Liver (tissue), 8 donors: ENCODE measurements at regions not wholly inside any gene's neighbourhood (a gene's known extent, or its start where the extent isn't known, plus 50 kb on each side); places are given as distances from the start of the nearest gene placed in this dataset.

Experiments used
- DNase-seq: peaks from one replicate; pipeline ENCODE4 v3.0.0-alpha.2; 2017; ENCODE audit warnings: low spot score
- H3K27ac ChIP-seq, 2 donors: one replicate each; pipeline ENCODE4 v1.7.0; 2013; ENCODE audit warnings: inconsistent platforms in 2 of 2, low read length in 2 of 2, control low read depth in 1 of 2, low read depth in 1 of 2, mild to moderate bottlenecking in 1 of 2
- H3K27me3 ChIP-seq, 4 donors: one replicate each; pipeline versions ENCODE4 v1.6.1 to v1.7.0; 2013; ENCODE audit warnings: low read length in 3 of 4, inconsistent platforms in 1 of 4, mild to moderate bottlenecking in 1 of 4, moderate library complexity in 1 of 4; ENCODE audit not compliant: control insufficient read depth in 4 of 4, insufficient read depth in 4 of 4
- H3K36me3 ChIP-seq, 4 donors: one replicate each; pipeline versions ENCODE4 v1.6.1 to v1.7.0; 2013; ENCODE audit warnings: low read length in 3 of 4, mild to moderate bottlenecking in 3 of 4, low read depth in 1 of 4, moderate library complexity in 1 of 4; ENCODE audit not compliant: control insufficient read depth in 4 of 4, insufficient read depth in 3 of 4
- H3K4me1 ChIP-seq, 4 donors: one replicate each; pipeline versions ENCODE4 v1.6.1 to v1.7.0; 2013; ENCODE audit warnings: low read length in 3 of 4, mild to moderate bottlenecking in 3 of 4, moderate library complexity in 1 of 4; ENCODE audit not compliant: control insufficient read depth in 4 of 4, insufficient read depth in 4 of 4
- H3K4me3 ChIP-seq, 3 donors: one replicate each; pipeline versions ENCODE4 v1.6.1 to v1.7.0; 2013; ENCODE audit warnings: low read length in 3 of 3, control low read depth in 1 of 3, low read depth in 1 of 3, mild to moderate bottlenecking in 1 of 3
- H3K9ac ChIP-seq, 2 donors: one replicate each; pipeline ENCODE4 v1.7.0; 2013; ENCODE audit warnings: low read length in 2 of 2, mild to moderate bottlenecking in 2 of 2, moderate library complexity in 2 of 2, control low read depth in 1 of 2, low read depth in 1 of 2
- H3K9me3 ChIP-seq, 4 donors: one replicate each; pipeline versions ENCODE4 v1.6.1 to v1.7.0; 2013; ENCODE audit warnings: low read length in 3 of 4; ENCODE audit not compliant: control insufficient read depth in 4 of 4
- ATF3 ChIP-seq: IDR thresholded peaks from 2 replicates; pipeline ENCODE4 v1.6.1; 2016; ENCODE audit warnings: antibody characterized with exemption
- EGR1 ChIP-seq, 2 donors: IDR thresholded peaks; 2 replicates each; pipeline ENCODE4 v1.6.1; 2016 to 2018; ENCODE audit warnings: antibody characterized with exemption in 2 of 2, low read depth in 2 of 2
- FOXA1 ChIP-seq: IDR thresholded peaks from 2 replicates; pipeline ENCODE4 v1.6.1; 2016; ENCODE audit warnings: antibody characterized with exemption
- FOXA2 ChIP-seq: IDR thresholded peaks from 2 replicates; pipeline ENCODE4 v1.6.1; 2016; ENCODE audit warnings: antibody characterized with exemption
- GABPA ChIP-seq, 2 donors: IDR thresholded peaks in 1 of 2; conservative IDR thresholded peaks in 1 of 2; 2 replicates each; pipeline ENCODE4 v1.6.1; 2016; ENCODE audit warnings: antibody characterized with exemption in 2 of 2, mild to moderate bottlenecking in 1 of 2, moderate library complexity in 1 of 2
- HNF4A ChIP-seq, 2 donors: conservative IDR thresholded peaks; 2 replicates each; pipeline ENCODE4 v1.6.1; 2016; ENCODE audit warnings: antibody characterized with exemption in 2 of 2, mild to moderate bottlenecking in 2 of 2
- HNF4G ChIP-seq: IDR thresholded peaks from 2 replicates; pipeline ENCODE4 v1.6.1; 2016; ENCODE audit warnings: antibody characterized with exemption
- JUND ChIP-seq, 2 donors: IDR thresholded peaks; 2 replicates each; pipeline ENCODE4 v1.6.1; 2016; ENCODE audit warnings: antibody characterized with exemption in 2 of 2
- NR2F2 ChIP-seq: IDR thresholded peaks from 2 replicates; pipeline ENCODE4 v1.6.1; 2016; ENCODE audit warnings: antibody characterized with exemption
- RAD21 ChIP-seq, 2 donors: IDR thresholded peaks; 2 replicates each; pipeline ENCODE4 v1.6.1; 2016; ENCODE audit warnings: antibody characterized with exemption in 2 of 2, mild to moderate bottlenecking in 2 of 2
- REST ChIP-seq: IDR thresholded peaks from 2 replicates; pipeline ENCODE4 v1.6.1; 2016; ENCODE audit warnings: antibody characterized with exemption, mild to moderate bottlenecking
- RXRA ChIP-seq, 2 donors: IDR thresholded peaks; 2 replicates each; pipeline ENCODE4 v1.6.1; 2017 to 2018; ENCODE audit warnings: antibody characterized with exemption in 2 of 2, mild to moderate bottlenecking in 1 of 2
- SP1 ChIP-seq: IDR thresholded peaks from 2 replicates; pipeline ENCODE4 v1.6.1; 2018; ENCODE audit warnings: antibody characterized with exemption, mild to moderate bottlenecking
- TAF1 ChIP-seq: conservative IDR thresholded peaks from 2 replicates; pipeline ENCODE4 v1.6.1; 2016; ENCODE audit warnings: antibody characterized with exemption, mild to moderate bottlenecking
- ZBTB33 ChIP-seq: IDR thresholded peaks from 2 replicates; pipeline ENCODE4 v1.6.1; 2016; ENCODE audit warnings: antibody characterized with exemption
- WGBS: extraction: QIAGEN DNeasy Blood & Tissue Kit; methylation state at CpG from one replicate; pipeline ENCODE4 v1.1.7; 2013; 5-methylcytosine and 5-hydroxymethylcytosine counted together
- TF ChIP-seq, protein P1 (sequence below): IDR thresholded peaks from 2 replicates; pipeline ENCODE4 v1.6.1; 2016; ENCODE audit warnings: antibody characterized with exemption
- TF ChIP-seq, protein P2 (sequence below): fragments of 150-350 bp; IDR thresholded peaks from 2 replicates; pipeline ENCODE4 v1.5.1; 2017; ENCODE audit warnings: improper control_type of control experiment, low read depth, low read length; ENCODE audit not compliant: missing input control
- donor health status: healthy.
- donor health status: healthy.
- donor health status: healthy.
- donor health status: healthy.
- donor health status: healthy.

DNA sequence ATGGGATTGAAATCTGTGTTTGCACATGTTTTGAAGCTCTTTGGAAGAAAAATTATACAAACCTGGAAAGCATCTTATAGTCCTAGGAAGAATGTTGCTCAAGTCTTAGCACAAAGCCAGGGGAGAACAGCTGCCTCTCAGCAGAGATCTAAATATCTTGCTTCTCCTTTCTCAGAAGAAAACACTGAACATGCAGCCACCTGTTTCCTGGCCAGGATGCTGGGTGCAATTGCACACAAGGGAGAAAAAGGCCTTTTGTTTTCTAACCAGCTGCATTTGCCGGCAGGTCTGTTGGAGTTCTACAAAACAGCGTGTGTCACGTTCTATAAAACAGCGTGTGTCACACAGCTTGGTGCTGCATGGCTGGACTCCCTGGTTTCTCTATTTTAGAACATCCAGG is 259.6 kb upstream of the PLD5 start:
- no peak for DNase-seq
- Histone ChIP-seq H3K36me3 (no peaks in the 10 kb centered on the region), H3K9ac (no peak overlapping the region), H3K4me3 (no peak overlapping the region), H3K4me1 (no peaks in the 10 kb centered on the region), H3K27ac (no peak overlapping the region), H3K27me3 (no peaks in the 10 kb centered on the region), H3K9me3 (no peaks in the 10 kb centered on the region)
- TF ChIP-seq ZBTB33 (no peak), FOXA1 (no peak), SP1 (no peak)
- TF ChIP-seq, protein P1, sequence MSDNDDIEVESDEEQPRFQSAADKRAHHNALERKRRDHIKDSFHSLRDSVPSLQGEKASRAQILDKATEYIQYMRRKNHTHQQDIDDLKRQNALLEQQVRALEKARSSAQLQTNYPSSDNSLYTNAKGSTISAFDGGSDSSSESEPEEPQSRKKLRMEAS = no peak
- WGBS = 72% methylated on average over 4 of the region's 4 CpGs

DNA sequence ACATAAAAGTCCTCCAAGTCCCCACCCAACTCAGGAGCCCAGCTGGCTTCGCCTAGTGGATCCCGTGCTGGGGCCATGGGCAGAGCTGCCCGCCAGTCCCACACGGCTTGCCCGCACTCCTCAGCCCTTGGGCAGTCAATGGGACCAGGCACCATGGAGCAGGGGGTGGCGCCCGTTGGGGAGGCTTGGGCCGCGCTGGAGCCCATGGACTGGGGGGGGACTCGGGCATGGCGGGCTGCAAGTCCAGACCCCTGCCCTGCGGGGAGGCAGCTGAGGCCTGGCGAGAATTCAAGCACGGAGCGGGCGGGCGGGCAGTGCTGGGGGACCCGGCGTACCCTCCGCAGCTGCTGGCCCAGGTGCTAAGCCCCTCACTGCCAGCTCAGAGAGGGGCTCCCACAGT is 249.8 kb upstream of the PLD5 start:
- no peaks in the 10 kb centered on the region for H3K9me3 ChIP-seq
- no peak for TF ChIP-seq ATF3
- no peak for TF ChIP-seq NR2F2
- TF ChIP-seq RXRA (IDR thresholded peaks at IDR 0.05) = no peak
- TF ChIP-seq REST = no peak
- TF ChIP-seq JUND (IDR thresholded peaks at IDR 0.05) = no peak
- TF ChIP-seq RAD21 (IDR thresholded peaks at IDR 0.05) = no peak
- TF ChIP-seq TAF1 = no peak
- no peak for TF ChIP-seq HNF4A (conservative IDR thresholded peaks at IDR 0.05)
- no peak for TF ChIP-seq SP1
- no peak for TF ChIP-seq HNF4G
- WGBS = 92% methylated on average over 20 of the region's 20 CpGs
- H3K27me3 ChIP-seq = peaks cover 0 to 3% (median 0%) of the 10 kb centered on the region in 4 donors
- no peak overlapping the region for H3K27ac ChIP-seq
- no peaks in the 10 kb centered on the region for H3K4me1 ChIP-seq
- no peak overlapping the region for H3K4me3 ChIP-seq
- no peak overlapping the region for H3K9ac ChIP-seq
- DNase-seq = no peak
- H3K36me3 ChIP-seq = no peaks in the 10 kb centered on the region

GRCh38 chr1:242770366-242770765 is 245.9 kb upstream of the PLD5 start:
- H3K27ac ChIP-seq = no peak overlapping the region
- no peak for DNase-seq
- no peak for TF ChIP-seq FOXA2
- TF ChIP-seq, protein P2, sequence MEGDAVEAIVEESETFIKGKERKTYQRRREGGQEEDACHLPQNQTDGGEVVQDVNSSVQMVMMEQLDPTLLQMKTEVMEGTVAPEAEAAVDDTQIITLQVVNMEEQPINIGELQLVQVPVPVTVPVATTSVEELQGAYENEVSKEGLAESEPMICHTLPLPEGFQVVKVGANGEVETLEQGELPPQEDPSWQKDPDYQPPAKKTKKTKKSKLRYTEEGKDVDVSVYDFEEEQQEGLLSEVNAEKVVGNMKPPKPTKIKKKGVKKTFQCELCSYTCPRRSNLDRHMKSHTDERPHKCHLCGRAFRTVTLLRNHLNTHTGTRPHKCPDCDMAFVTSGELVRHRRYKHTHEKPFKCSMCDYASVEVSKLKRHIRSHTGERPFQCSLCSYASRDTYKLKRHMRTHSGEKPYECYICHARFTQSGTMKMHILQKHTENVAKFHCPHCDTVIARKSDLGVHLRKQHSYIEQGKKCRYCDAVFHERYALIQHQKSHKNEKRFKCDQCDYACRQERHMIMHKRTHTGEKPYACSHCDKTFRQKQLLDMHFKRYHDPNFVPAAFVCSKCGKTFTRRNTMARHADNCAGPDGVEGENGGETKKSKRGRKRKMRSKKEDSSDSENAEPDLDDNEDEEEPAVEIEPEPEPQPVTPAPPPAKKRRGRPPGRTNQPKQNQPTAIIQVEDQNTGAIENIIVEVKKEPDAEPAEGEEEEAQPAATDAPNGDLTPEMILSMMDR = no peak
- TF ChIP-seq JUND (IDR thresholded peaks at IDR 0.05) = no peak
- TF ChIP-seq ZBTB33 = no peak
- TF ChIP-seq TAF1 = no peak
- TF ChIP-seq EGR1 (IDR thresholded peaks at IDR 0.05; ENCODE audit: low read depth in 2 of 2) = no peak
- TF ChIP-seq, protein P1 = no peak
- TF ChIP-seq HNF4A (conservative IDR thresholded peaks at IDR 0.05) = no peak
- TF ChIP-seq ATF3 = no peak
- TF ChIP-seq GABPA (IDR thresholded peaks at IDR 0.05 in 1 of 2, conservative IDR thresholded peaks at IDR 0.05 in 1 of 2) = no peak
- no peak for TF ChIP-seq FOXA1
- H3K4me1 ChIP-seq = no peaks in the 10 kb centered on the region
- H3K9me3 ChIP-seq = no peaks in the 10 kb centered on the region
- H3K36me3 ChIP-seq = no peaks in the 10 kb centered on the region
- no peak overlapping the region for H3K9ac ChIP-seq
- 58% methylated on average over 1 of the region's 1 CpG for whole genome bisulfite sequencing
- H3K4me3 ChIP-seq = no peak overlapping the region
- peaks cover 0 to 3% (median 0%) of the 10 kb centered on the region in 4 donors for H3K27me3 ChIP-seq
